HG03045 (cell line): ENCODE measurements at regions not wholly inside any gene's neighbourhood (a gene's known extent, or its start where the extent isn't known, plus 50 kb on each side); places are given as distances from the start of the nearest gene placed in this dataset.

Experiments used
- ATAC-seq: cut with Tn5 transposase; IDR thresholded peaks from one replicate; pipeline ENCODE4 v1.9.1; 2021; ENCODE audit warnings: mild to moderate bottlenecking, moderate library complexity; ENCODE audit not compliant: unreplicated experiment

DNA sequence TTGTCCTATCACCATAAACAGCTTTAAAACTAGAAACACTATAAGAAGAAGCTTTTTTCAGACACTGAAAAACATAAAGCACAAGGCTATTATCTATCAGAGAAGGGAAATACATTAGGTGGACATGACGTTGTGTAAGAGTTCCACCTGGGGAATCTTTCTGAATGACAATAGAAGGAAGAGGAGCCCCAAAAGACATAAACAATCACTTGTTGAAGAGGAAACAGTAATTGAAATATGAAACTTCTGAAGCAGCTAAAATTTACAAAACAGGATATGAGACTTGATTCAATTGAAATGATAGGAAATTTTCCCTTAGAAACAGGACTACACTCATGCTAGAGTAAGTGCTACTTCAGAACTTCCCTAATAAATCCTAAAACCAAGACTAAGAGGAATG lies 933.6 kb downstream of the EFNA5 start:
- no peak for ATAC-seq

DNA sequence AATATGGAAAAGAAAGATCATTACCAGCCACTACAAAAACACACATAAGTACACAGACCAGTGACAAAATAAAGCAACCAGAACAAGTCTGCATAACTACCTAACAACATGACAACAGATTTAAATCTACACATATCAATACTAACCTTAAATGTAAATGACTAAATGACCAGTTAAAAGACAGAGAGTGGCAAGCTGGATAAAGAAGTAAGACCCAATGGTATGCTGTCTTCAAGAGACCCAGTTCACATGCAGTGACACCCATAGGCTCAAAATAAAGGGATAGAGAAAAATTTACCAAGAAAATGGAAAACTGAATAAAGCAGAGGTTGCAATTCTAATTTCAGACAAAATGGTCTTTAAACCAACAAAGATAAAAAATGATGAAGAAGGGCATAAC lies 938.1 kb downstream of the EFNA5 start:
- no peak for ATAC-seq

DNA sequence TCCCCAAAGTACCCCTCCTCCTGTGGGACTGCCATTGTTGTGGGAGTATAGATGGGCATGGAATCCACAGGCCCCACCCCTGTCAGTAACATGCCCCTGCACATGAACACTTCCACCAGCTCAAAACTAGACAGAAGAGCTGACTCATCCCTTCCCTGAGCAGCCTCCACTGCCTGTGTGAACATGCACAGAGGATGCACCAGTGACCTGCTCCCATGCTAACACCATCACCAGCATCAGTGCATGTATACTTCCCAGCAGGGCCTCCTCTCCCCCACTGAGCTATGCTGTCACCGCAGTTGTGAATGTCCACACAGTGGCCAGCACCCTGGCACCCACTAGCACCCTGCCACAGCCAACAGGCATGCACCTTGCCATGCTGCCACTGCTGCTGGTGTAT lies 939.8 kb downstream of the EFNA5 start:
- no peak for ATAC-seq

DNA sequence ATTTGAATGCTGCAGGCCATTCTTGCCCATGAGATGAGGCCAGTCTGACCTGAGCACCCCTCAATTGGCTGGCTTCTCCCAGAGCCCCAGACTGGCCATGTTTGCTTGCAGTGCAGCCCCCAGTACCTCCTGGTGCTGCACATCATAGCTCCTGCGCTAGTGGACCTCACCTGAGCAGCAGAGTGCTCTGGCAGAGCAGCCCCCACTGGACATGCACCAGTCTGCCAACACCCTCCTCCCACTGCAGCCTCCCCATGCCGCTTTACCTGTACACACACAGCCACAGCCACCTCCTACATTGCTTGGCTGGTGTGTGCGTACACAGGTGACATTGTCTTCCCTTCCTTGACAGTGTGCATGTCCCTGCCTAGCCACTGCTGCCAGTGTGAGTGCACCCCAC lies 940.2 kb downstream of the EFNA5 start:
- ATAC-seq: no peak

DNA sequence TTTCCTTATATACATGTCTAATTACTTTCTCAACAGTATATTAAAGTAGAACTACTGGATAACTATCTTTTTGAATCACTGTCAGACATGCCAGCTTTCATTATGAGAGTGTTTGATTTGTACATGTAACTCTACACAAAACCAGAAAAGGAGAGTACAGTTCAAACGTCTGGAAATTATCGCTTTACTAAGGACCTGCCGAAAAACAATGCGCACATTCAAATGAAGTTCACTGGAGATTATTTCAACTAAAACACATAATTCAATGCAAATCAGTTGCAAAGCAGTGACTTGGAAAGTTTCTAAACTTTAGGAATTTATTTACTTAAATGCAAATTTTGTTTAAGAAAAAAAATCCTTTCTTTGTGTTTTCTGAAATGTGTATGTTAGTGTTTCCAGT lies 942.5 kb downstream of the EFNA5 start:
- ATAC-seq: no peak

DNA sequence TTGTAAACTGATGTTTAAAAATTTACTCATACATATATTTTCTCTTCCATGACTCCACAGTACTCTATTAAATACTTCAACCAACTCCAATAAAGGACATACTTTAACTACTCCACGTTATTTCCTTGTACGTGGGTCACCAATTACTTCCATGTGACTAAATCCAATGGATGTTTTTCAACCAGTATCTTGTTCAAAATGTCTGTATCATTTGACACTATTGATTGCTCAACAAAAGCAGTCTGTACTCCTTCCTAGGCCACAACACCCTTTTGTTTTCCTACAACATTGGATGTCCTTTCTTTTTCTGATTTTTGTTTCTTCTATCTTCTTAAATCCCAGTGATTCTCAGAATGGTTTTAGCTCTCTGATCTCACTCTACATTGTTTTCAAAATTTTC lies 943.7 kb downstream of the EFNA5 start:
- ATAC-seq: no peak

DNA sequence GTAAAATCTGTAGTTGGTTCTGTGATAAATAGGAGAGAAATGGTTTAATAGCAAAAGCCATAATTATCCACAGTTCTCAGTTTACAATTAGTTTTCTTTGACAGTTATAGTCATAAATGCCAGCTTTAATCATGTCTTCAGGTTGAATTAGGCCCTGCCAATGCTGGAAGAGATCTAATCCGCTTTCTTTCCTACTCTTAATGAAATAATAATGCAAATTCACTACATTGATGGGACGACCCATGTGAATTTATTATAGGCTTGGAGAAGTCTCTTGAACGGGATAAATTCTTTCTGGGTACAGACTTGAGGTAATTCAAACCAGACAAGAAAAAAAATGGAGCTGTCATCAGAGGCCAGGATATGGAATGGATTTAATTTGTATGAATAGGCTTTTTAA lies 950.4 kb downstream of the EFNA5 start:
- ATAC-seq: no peak

DNA sequence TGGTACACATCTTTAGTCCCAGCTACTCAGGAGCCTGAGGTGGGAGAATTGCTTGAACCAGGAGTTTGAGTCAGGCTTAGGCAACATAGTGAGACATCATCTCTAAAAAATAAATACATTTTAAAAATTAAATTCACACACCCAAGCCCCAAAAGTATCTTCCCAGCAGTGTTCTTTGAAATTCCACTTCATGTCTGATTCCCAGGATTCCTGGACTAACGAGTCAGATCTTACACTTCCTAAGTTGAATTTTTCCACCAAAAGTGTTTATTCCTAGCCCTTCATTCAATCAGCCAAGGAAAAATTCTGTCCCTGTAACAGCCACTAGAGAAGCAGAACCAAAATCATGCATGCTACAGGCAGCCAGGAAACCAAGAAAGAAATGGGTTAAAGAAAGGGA lies 970.9 kb downstream of the EFNA5 start:
- ATAC-seq: no peak

DNA sequence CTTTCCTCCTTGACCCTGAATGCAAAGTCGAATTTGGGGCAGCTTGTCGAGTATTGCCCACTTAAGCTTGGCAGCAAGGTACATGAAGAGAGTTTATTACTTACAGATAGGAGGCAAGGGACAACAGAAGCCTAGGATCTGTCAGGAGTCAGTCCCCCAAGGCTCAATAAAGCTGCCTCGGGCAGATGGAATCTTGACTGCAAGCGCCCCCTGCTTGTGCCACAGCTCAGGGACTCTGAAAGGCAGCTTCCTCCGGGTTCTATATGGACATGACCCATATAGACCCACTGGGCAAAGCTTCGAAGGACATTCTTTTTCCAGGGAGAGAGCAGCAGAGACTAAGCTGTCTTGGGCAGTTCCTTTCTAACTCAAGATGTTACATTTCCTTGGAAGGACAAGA lies 971.5 kb downstream of the EFNA5 start:
- ATAC-seq: no peak

DNA sequence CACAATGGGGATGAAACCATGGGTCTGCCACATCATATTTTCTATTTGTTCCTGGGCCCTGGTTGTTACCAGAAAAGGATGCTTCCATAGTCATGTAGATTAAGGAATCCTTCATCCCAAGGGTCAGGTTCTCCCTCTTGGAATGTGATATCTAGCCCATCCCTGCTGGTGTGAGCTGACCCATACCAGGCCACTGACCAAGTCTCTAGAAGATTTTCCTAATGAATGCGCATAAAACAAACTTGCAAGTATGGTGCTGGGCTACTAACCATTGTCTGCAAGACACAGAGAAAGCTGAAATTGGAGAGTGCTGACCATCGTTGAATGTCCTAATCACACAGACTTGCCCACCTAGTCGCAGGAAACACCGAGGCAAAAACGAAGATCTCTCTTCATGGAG lies 972.6 kb downstream of the EFNA5 start:
- no peak for ATAC-seq

DNA sequence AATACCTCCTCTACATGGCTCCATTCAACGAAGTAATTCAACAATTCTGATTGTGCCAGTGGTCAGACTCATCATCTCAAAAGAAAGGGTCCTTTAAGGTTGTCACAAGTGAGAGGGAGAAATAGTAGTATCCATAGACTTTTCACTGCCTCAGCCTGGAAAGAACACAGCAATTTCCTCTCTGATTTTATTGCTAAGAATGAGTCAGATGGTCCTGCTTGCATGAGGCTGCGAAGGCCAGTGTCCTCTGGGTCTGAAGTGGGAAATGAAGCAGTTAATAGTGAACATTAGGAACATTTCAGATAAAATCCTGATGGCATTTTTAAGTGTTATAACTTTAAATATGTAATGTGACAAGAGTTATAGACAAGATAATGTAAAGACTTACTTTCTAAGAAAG lies 979.0 kb downstream of the EFNA5 start:
- ATAC-seq: no peak

DNA sequence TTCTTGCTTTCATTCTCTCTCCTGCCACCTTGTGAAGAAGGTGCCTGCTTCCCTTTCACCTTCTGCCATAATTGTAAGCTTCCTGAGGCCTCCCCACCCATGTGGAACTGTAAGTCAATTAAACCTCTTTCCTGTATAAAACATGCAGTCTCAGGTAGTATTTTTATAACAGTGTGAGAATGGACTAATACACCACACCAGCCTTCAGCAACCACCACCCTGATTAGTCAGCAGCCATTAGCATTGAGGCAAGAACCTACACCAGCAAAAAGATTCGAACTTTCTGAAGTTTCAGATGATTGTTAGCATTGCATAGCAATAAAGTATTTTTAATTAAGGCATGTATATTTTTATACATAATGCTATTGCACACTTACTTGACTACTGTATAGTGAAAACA lies 980.2 kb downstream of the EFNA5 start:
- ATAC-seq: no peak

DNA sequence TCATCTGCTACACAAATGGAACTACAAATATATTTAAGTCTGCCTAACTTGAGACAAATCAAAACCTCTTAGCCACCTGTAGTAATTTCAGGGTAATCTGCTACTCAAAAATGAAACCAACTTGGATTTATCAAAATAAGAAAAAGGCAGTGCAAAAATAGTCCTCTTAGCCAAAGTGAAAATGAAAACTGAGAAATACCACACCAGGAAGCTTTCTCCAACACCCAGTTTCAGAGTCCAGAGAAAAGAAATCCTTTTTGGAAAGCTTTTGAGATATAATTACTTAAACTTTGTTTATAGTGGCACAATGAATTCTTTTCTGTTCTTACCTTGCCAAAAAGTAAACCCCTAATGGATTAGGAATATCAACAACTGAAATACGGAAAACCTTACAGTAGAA lies 990.4 kb downstream of the EFNA5 start:
- peak; percentile 64 for ATAC-seq

DNA sequence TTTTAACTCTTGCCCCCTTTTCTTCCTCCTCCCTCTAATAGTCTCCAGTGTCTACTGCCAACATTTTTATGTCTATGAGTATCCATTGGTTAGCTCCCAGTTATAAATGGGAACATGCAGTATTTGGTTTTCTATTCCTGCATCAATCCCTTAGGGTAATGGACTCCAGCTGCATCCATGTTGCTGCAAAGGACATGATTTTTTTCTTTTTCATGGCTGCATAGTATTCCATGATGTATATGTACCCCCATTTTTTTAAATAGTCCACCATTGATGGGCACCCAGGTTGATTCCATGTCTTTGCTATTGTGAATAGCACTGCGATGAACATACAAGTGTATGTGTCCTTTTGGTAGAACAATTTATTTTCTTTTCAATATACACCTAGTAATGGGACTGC lies 993.7 kb downstream of the EFNA5 start:
- ATAC-seq: no peak

DNA sequence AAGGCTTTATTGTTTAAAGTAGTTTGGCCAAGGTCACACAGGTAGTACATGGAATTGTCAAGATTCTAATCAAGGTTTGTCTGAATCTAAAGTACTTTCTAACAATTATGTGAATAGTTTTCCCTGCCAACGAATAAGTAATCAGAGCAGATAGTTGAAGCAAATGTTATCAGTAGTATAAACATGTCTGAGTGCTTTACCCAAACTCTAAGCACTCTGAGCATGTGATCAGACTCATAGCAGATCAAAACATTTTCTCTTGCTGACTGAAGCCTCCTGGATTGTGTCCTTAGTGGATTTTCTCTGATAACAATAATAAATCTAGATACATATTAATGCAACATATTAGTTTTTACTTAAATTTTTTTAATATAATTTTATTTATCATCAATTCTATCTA lies 995.0 kb downstream of the EFNA5 start:
- ATAC-seq: no peak

DNA sequence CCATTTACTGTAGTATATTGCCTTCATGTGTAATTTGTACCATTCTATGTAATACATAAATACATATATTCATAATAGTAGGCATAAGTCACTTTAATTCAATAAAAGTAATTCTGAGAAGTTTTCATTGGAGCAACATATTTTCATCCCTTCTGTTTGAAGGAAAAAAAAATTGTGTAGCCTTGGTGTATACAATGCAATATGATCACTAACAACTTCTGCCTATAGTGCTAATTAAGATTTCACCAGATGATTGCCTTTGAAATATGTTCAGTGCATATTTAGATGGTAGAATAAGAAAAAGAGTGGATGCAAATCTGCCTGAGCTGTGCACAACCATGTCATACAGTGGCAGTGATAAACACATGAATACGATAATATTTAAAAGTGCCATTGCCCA lies 996.8 kb downstream of the EFNA5 start:
- no peak for ATAC-seq

DNA sequence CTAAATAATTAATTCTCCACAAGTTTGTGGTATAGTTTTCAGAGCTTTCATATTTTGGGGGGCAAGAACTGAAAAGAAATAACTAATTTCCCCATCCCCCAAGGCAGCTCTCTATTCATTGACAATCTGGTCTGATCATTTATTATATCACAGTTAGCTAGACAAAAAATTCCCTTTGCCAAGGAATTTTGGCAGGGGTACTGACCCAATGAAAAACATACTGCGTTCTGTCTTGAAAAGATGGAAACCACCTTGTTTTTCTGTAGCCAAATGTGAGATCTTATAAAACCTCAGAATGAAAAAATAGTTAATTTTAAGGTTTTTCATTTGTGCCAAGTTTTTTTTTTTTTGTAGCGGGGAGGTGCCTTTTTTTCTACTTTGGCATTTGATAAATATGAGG lies 1008.9 kb downstream of the EFNA5 start:
- ATAC-seq: no peak

DNA sequence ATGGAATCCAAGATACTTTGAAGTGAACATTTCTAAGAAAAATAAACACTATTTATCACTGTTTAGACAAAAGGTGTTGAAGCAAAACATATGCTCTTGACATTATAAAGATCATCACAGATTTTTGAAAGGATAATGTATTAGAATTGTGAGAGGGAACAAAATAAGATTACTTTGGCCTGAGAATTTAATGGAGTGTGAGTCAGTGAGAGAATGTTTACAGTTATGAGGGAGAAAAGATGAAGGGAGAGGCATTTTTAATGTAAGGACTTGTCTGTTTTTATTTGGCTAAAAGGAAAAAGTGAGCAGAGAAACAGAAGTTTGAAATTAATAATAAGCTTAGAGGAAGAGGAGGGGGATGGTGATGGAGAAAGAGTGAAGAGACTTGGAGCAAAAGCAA lies 1010.1 kb downstream of the EFNA5 start:
- ATAC-seq: no peak

DNA sequence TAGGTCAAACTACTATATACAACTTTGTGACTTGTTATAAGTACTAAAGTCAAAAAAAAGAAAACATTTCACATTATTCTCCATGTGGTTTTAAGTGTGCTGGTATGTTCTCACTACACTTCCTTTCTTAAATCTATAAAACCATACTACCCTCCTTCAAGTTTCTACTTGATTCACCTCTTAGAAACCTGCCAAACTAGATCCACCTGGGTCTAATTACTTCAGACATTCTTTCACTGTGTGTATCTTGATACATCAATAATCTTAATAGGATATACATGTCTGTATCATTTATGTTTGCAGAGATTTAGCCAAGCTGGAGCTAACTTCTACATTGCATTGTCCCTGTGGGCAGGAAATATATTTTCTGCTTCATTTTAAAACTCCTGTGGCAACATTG lies 1012.6 kb downstream of the EFNA5 start:
- no peak for ATAC-seq

DNA sequence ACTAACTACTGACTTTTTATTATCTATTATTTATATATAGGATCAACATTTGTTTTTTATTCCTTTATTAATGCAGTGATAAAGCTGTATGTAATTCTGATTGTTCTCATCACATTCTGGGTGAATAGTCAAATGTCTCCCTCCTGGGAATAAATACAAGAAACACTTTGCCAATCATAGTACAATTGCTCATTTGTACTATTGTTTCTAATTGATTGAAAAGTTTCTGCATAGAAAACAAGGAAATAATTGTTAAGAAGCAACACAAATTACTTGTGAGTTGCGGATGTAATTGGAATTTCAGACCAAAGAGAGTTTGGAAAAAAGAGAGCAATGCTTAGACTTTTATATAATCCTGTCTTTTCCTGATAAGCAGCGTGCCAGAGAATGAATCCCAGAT lies 1013.9 kb downstream of the EFNA5 start:
- ATAC-seq: no peak

DNA sequence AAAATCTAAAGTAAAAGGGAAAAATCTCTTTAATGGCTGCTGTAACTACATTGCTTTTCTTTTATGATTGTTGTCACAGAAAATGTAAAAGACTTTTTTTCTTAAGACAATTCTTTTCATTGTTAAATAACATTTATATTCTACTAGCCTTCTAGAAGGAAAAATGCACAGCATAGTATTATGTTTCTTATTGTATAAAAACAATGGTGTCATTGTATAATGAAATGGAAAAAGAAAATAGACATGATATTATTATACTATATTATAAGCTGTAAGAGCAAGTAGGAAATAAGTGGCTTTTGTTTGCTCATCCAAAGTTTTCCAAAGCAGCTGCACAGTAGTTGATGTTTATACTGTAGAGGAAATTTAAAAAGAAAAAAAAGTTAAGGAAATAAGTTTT lies 1021.7 kb downstream of the EFNA5 start:
- no peak for ATAC-seq

DNA sequence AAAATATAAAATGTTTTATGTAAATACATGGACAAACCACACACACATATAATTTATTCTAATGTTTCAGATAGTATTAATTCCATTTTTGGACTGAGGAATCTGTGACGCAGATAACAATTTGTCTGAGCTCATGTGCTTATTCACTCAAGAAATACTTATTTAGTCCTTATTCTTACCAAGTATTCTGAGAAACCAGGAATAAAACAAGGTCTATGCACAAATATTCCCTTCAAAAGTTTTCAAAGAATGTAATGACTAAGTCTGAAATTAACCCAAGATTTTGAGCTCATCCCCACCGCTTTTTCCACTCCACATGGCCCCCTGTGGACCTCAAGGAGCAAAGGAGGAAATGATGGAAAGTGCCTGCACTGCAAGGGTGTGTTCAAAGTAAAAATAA lies 1022.3 kb downstream of the EFNA5 start:
- no peak for ATAC-seq

DNA sequence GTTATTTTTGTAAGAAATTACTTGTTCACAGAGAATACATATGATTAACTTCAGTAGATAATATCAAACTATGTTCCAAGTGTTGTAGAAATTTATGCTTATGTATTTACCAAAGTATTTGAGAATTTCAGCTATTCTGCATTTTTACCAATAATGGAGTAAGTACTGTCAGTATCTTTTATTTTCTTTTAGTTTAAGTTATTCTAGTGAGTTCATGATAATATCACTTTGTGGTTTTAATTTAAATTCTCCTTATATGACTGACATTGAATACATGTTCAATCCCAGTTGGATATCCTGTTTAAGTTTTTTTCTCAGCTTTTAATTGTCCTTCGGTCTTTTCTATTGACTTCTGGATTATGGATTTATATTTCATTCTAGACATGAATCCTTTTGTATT lies 1024.6 kb downstream of the EFNA5 start:
- ATAC-seq: no peak

DNA sequence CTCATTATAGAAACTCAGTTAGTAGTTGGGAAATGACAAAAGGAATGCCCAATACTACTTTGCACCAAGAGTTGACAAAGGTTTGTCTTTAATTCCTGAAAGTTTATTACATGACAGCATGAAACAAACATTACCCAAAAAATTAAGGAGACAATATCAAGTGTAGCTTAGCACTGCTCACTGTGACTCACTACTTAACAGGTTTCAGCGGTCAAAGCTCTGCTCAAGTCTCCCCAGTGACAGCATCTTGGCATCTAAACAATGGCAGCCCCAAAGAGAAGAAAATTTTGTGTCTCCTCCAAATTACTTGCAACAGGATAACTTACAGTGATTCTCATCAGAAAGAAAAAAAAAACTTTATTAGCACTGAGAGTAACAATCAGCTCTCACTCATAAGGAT lies 1030.2 kb downstream of the EFNA5 start:
- ATAC-seq: no peak
